GM12865 (cell line): ENCODE measurements at regions not wholly inside any gene's neighbourhood (a gene's known extent, or its start where the extent isn't known, plus 50 kb on each side); places are given as distances from the start of the nearest gene placed in this dataset.
"Not testable (repeated sequence)": the region's sequence is repeated elsewhere in the genome, so short reads cannot be mapped to it uniquely, and the experiment has no call there.

Experiments
- DNase-seq: peaks from one replicate; pipeline ENCODE4 v3.0.0; 2010; ENCODE audit warnings: low read depth
- H3K4me3 ChIP-seq: 2 replicates; pipeline ENCODE4 v1.5.1; 2011; ENCODE audit warnings: mild to moderate bottlenecking, low read depth, low read length, control low read depth
- CTCF ChIP-seq: IDR thresholded peaks from 2 replicates; pipeline ENCODE4 v1.5.1; 2011; ENCODE audit warnings: low read length, control low read depth, low read depth, inconsistent platforms; ENCODE audit not compliant: insufficient read depth; ENCODE audit errors: missing control alignments

- no peak overlapping the region for H3K4me3 ChIP-seq
- TF ChIP-seq CTCF: no peak
- DNase-seq: no peak
Measured at GRCh38 chr19:14265290-14266036, 59.5 kb upstream of the ADGRL1 start.

- DNase-seq, H3K4me3 ChIP-seq: not testable (repeated sequence)
Measured at GRCh38 chr19:14255902-14256649, 50.1 kb upstream of the ADGRL1 start.
